ENCODE measurements at regions not wholly inside any gene's neighbourhood (a gene's known extent, or its start where the extent isn't known, plus 50 kb on each side); places are given as distances from the start of the nearest gene placed in this dataset.
"Not testable (repeated sequence)": the region's sequence is repeated elsewhere in the genome, so short reads cannot be mapped to it uniquely, and the experiment has no call there.

DNA sequence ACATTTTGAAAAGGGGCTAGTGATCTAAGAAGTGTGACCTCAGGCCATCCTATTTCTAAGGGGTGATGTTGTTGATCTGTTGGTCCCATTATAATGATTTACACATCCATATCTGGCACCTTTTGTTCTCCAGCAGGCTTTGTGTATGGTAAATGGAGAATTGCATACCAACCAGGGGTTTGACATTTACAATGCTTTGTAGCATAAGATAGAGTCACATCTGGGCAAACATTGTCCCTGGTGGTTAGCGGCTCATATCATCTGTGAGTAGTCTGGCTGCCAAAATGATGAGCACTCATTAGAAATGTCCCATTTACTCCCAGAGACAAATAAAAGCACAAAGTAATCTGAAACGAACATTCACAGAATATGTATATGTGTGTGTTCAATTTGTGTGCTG is 1775.5 kb upstream of the CELF4 start:
- DNase-seq (ENCODE audit: low read depth, low spot score): no peak

DNA sequence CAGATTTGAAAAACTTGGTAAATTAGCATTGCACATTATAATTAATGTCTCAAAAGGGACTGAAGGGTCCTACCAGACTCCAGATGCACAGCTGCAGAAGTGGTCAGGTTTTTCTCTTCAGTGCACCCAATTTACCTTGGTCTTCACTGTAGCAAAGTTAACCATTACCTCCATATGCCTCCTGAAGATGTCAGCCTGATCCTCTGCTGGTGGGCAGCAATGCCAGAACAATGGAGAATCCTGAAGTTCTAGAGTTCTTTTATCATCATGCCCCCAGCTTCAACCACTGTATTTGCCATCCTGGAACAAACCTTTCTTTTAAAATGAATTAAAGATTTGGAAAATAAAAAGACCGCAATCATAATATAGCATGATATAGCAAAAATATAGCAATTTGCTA is 1774.8 kb upstream of the CELF4 start:
- no peak for DNase-seq (ENCODE audit: low read depth, low spot score)

GRCh38 chr18:39329496-39330275 is 1764.1 kb upstream of the CELF4 start:
- DNase-seq (ENCODE audit: low read depth, low spot score): no peak

GRCh38 chr18:39326772-39327171 is 1761.2 kb upstream of the CELF4 start:
- DNase-seq (ENCODE audit: low read depth, low spot score): no peak

GRCh38 chr18:39325973-39326372 is 1760.4 kb upstream of the CELF4 start:
- no peak for DNase-seq (ENCODE audit: low read depth, low spot score)

DNA sequence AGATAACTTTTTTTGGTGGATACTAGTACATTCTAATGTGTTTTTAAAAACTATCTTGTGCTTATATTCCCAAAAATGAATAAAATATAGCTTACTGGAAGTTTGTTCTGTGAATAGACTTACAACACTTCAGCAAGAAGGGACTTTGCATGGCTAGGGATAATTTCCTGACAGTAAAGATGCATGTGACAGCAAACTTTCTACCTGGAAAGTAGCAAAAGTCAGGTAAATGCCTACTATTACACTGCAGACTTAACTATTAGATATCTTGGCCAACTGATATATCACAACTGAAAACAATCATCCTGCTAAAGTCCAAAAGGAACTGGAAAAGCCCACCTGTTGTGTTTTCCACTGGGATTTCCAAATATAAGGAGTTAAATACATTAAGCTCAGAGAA is 1753.5 kb upstream of the CELF4 start:
- DNase-seq (ENCODE audit: low read depth, low spot score): no peak

DNA sequence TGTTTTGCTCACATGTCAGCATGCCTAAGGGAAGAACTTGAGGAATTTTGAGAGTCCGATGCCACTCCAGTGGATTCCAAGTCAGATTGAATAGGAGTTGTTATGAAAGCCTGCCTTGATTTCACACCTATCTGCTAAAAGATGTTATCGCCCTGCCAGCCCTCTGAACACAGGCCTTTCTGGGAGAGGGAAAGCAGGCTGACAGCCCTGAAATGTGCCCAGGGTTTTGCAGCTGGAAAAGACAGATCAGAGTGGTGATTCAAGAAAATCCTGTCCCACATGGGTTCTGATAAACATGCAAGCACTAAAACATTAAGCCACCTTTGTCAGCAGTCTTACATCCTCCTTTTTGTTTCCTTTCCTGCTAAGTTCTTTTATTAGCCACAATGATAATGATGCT is 1752.9 kb upstream of the CELF4 start:
- DNase-seq (ENCODE audit: low read depth, low spot score): no peak

GRCh38 chr18:39318008-39318407 is 1752.4 kb upstream of the CELF4 start:
- DNase-seq (ENCODE audit: low read depth, low spot score): no peak

- no peak for DNase-seq (ENCODE audit: low read depth, low spot score)
Observed at GRCh38 chr18:39314595-39314994, 1749.0 kb upstream of the CELF4 start.

DNA sequence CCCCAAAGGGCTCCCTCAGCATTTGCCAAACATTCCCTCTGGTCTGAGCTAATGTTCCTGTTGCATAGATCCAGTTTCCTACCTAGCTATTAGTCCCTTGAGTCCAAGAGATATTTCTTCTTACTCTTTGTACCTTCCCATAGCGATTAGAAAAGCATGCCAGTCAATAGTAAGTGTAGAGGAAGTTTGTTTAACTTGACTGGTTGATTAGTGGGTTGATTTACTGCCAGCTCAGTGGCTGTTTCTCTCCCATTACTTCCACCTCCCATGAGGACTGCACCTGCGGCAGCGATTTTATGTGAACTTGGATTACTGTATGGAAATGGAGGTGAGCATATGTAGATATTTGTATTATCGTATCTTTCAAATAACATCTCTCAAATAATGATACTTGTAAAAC is 1748.4 kb upstream of the CELF4 start:
- DNase-seq (ENCODE audit: low read depth, low spot score): no peak

DNA sequence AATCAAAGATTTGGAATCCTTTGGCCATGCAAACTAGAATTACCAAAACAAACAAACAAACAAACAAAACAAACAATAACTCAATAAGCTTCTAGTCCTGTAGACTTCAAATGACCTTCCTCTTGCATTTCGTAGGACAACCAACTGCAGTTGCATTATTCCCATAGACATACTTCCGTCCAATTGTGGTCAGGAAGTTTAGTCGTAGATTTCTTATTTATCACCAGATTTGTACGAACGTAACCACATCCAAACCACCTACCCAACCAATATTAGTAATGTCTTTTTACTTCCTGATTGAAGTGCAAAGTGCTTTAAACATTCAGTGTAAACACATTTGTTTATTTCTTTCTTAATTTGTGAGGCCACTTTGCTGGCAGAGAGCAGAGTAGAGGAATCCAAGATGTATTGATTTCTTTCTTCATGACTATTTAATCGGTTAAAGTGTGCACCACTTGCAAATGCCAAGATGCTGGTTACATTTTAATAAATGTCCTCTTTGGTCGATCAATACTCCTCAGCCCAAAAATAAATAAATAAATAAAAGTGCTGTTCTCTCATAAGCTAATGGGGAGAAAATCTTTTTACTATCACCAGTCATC is 1745.6 kb upstream of the CELF4 start:
- no peak for DNase-seq (ENCODE audit: low read depth, low spot score)

DNA sequence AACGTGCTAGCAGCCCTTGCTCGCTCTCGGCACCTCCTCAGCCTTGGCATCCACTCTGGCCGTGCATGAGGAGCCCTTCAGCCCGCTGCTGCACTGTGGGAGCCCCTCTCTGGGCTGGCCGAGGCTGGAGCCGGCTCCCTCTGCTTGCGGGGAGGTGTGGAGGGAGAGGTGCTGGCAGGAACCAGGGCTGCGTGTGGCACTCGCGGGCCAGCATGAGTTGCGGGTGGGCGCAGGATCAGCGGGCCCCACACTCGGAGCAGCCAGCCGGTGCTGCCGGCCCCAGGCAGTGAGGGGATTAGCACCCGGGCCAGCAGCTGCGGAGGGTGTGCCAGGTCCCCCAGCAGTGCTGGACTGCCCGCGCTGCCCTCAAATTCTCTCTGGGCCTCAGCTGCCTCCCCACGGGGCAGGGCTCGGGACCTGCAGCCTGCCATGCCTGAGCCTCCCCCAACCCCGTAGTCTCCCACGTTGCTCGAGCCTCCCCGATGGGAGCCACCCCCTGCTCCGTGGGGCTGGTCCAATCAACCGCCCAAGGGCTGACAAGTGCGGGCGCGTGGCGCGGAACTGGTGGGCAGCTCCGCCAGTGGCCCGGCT is 1743.4 kb upstream of the CELF4 start:
- DNase-seq (ENCODE audit: low read depth, low spot score): not testable (repeated sequence)

DNA sequence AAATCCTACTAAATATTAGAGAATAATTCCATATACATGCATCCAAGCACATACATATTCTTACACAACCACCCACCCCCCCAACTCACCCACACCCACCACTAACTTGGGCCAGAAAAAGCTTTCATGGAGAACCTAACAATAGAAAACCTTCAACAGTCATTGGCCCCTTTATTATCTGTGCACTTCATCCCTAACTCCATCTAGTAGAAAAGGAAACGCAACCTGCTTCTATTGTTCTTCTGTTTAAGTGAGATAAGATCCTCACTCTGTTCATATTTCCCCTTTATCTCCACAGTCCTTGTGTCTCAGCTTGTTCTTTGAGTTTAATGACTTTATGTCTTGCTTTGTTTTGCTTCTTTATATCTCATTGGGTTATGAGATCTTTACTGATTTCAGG is 1740.2 kb upstream of the CELF4 start:
- no peak for DNase-seq (ENCODE audit: low read depth, low spot score)

GRCh38 chr18:39302481-39302880 is 1736.9 kb upstream of the CELF4 start:
- no peak for DNase-seq (ENCODE audit: low read depth, low spot score)

GRCh38 chr18:39299152-39299551 is 1733.6 kb upstream of the CELF4 start:
- DNase-seq (ENCODE audit: low read depth, low spot score): no peak

DNA sequence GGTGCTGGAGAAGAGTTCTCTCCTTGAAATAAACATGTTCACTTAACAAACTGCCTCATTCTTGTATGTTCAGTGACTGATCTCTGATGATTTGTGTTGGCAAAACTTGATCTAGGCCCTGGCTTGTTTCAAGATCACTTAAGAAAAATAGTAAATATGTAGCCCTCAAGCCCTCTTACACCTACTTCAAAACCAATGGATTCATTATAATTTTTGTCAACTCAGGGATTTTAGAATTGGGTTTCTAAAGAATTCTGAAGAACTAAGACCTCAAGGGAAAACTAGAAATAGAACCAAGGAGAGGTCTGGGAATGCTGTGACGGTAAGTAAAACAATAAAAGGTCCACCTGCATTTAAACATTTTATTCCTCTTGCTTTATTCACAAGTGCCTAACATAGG is 1731.6 kb upstream of the CELF4 start:
- no peak for DNase-seq (ENCODE audit: low read depth, low spot score)

- DNase-seq (ENCODE audit: low read depth, low spot score): no peak
Observed at GRCh38 chr18:39296293-39296888, 1730.8 kb upstream of the CELF4 start.

- DNase-seq (ENCODE audit: low read depth, low spot score): no peak
Observed at GRCh38 chr18:39276764-39277163, 1711.2 kb upstream of the CELF4 start.

GRCh38 chr18:39274535-39274934 is 1708.9 kb upstream of the CELF4 start:
- no peak for DNase-seq (ENCODE audit: low read depth, low spot score)

DNA sequence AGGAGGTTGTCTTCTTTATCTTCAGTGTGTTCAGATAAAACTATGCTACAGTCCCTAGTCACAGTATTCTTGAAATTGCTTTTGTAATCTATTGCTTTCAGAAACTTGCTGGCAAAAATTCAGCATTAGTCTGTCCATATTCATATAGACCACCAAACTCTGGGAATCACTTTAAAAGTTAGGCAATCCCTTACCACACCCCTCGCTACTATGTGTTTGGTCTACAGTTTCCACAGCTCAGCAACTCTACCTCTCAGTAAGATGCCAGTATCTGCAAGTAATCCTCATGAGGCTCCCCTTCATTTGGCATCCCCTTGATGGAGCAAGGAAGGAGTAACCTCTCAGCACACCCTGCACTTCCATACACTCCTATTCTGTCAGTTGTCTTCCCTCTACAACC is 1706.6 kb upstream of the CELF4 start:
- DNase-seq (ENCODE audit: low read depth, low spot score): no peak

- no peak for DNase-seq (ENCODE audit: low read depth, low spot score)
Observed at GRCh38 chr18:39271654-39272053, 1706.1 kb upstream of the CELF4 start.

- no peak for DNase-seq (ENCODE audit: low read depth, low spot score)
Observed at GRCh38 chr18:39260565-39260964, 1695.0 kb upstream of the CELF4 start.

- DNase-seq (ENCODE audit: low read depth, low spot score): no peak
Observed at GRCh38 chr18:39259736-39260135, 1694.1 kb upstream of the CELF4 start.
